NCI-H82 treated with DMSO at 0.1 percent for 48 hours (cell line): ENCODE measurements at regions not wholly inside any gene's neighbourhood (a gene's known extent, or its start where the extent isn't known, plus 50 kb on each side); places are given as distances from the start of the nearest gene placed in this dataset.

Source experiments
- DNase-seq: peaks from one replicate; lab custom pipeline; 2025; ENCODE audit not compliant: unreplicated experiment; lab: John Stamatoyannopoulos, UW

DNA sequence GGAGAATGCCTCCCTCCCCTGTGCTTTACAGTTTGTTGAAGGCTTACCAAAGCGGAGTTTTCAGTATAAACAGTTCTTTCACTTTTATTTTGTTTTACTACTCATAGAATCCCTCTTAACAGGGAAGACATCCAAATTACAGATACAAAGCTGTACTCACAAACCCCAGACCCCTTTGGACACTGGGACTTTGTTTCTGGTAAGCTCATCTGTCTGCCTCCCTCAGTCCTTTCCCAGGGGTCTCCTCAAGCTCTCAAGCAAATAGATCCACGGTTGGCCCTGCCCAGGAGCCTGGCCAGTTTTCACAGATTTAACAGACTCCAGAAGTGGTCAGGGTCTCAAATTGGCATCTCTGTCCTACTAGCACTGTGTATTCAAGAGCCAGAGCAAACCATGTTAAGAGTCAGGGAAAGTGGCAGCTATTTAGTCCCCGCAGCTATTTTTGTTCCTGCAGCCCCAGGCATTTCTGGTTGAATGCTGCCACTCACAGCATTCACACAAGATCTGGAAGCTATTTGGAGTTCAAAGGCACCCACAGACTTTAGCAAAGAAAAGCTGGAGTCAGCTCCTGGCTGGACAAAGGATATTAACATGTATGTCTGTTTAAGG lies 54.2 kb downstream of the TMEM100 start:
- no peak for DNase-seq

DNA sequence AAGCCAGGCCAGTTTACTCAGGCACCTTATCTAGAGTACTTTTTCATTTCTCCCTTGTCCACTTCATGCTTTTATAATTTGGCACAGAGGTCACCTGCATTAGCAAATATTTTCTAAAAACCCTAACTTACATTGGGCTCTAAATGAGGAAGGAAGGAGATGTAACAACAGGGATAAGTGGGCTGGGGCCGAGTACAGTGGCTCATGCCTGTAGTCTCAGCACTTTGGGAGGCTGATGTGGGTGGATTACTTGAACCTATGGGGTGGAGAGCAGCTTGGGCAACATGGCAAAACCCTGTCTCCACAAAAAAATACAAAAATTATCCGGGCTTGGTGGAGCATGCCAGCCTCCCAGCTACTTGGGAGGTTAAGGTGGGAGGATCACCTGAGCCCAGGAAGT lies 55.9 kb downstream of the TMEM100 start:
- no peak for DNase-seq

GRCh38 chr17:55664287-55664686 lies 58.4 kb downstream of the TMEM100 start:
- no peak for DNase-seq

- no peak for DNase-seq
These were observed 59.3 kb downstream of the TMEM100 start for GRCh38 chr17:55663400-55663799.

DNA sequence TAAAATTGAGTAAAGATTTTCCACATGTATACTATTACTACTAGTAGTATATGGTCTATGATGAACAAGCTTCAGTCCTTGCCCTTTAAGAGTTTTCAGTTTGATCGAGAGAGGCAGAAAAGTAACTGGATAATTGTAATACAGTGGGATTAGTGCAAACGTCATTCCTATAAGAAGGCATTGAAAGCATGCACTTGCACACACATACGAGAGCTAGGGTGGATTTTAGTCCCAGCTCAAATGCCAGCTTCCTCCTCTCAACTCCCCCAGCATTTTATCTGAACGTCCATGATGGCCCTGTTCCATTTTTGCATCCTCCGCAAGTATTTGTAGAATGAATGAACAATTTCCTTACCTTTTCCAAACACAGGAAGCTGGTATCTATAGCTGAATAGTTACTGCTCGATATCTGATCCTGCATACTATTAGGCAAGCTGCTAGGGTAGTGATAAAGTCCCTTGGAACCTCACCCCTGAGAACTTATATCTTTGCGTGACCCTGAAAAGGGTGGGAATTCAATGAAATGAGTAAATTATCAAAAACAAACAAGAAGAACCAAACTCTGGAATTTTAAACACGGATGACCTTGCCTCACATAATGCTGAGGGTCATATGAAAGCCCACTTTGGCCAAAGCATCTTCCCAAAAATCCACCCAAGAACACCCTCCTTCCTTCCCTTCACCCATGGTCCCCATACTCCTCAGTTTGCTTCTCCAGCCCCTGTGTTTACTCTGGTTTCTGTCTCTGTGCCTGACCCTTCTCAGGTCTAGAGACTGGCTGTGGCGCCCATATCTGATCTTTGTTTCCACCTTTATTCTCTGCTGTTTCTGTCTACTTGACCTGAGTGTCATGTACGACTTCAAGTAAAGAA lies 60.5 kb downstream of the TMEM100 start:
- DNase-seq, result no peak

DNA sequence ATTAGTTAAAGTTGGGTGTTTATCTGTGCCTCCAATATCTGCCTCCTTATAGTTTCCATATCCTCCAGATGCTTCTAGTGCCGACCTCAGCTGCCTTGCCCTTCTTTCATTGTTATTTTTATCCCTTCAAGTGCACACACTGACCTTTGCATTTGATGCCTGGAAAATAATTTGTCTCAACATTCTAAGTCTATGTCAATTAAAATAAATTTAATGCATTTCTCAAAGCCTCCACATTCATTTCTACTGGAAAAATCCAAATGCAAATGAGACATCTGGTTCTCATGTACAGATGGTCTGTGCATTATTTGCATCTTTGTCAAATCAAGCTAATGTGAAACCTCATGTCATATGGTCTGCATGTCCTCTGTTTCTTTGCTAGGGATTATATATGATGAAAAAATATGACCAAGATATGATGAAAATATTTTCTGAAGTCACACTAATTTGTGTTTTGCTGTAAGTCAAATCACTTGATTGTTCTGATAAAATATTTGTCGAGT lies 61.4 kb downstream of the TMEM100 start:
- DNase-seq, result no peak

DNA sequence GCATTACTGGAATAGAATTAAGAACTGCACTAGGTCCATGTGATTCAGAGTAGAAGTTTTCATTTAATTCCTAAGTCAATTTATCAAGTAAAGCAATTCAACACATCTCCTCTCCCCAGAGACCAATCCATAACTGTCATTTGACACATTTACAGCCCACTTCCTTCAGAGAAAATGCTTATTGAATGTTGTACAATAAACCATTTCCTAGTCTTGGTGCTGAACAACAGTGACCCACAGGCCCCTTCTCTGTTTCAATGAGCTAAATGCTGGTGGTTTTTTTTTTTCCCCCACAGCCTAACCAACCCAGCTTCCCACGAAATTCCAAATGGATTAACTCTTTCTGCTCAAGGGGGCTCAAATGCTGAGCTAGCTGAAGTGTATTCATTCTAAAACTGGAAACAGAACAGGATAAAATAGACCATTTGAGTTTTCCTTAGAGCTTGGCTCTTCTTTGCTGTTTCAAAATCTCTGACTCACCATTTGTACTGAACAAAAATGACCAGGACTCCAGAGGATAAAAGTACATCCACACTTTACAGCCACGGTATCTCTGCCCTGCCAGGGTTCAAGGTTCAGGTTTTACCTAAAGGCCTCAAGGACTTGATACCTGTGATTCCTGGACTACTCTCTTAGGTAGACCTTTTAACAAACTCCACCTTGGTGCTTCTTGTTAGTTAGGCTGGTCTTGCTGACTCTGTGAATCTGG lies 62.3 kb downstream of the TMEM100 start:
- no peak for DNase-seq

- no peak for DNase-seq
These were observed 63.0 kb downstream of the TMEM100 start for GRCh38 chr17:55659661-55660060.

DNA sequence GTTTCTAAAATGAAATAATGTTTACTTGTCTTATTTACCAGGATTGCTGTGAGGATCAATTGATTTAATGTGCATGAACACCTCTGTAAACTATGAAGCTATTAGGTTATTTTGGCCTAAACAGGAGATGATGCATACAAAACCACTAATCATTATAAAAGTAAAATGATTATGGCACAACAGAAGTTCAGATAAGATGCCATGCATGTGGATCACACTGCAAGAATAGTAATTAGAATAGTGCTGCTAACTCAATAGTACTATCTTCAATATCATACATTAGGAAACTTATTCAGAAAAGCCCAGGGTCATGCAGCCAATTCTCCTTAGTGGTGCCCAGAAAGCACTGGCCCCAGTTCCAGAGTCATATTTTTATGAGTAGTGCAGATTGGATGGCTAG lies 66.9 kb downstream of the TMEM100 start:
- no peak for DNase-seq

- DNase-seq, result no peak
These were observed 67.8 kb downstream of the TMEM100 start for GRCh38 chr17:55654821-55655220.

DNA sequence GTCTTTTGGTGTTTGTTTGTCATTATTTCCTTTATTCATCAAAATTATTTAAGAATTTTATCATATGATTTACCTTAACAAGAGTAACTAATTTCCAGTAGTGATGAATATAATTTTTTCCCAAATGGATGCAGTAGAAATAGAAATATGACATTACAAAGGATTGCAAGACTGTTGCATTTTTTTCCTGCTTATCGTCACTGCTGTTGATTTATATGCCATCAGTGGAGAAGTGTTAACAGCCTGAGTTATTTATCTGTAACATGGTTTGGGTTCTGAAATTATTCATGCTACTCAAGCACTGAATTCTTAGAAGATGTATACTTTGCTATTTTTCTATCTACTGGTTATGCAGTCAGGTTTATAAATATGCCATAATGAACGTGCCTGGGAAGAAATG lies 68.6 kb downstream of the TMEM100 start:
- no peak for DNase-seq

GRCh38 chr17:55652825-55653224 lies 69.8 kb downstream of the TMEM100 start:
- no peak for DNase-seq

DNA sequence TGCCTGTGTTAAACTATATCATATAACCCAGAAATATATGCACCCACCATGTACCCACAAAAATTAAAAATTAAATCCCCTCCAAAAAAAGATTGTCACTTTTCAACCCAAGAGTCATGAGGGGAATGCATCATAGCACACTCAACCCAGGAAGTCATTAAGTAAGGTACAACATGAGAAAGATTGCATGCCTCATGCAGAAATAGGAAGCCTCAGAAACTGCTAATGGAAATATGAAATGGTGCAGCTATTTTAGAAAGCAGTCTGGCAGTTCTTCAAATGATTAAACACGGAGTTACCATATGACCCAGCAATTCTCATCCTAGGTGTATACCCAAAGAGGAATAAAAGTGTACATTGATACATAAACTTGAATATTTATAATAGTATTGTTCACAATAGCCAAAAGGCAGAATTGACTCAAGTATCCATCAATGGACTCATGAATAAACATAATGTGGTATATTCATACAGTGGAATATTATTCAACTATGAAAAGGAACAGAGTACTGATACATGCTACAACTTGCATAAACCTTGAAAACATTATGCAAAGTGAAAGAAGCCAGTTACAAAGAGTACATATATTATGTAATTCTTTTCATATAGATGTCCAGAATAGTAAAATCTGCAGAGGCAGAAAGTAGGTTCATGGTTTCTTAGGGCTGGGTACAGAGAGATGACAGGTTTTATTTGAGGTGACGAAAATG lies 70.4 kb downstream of the TMEM100 start:
- no peak for DNase-seq

GRCh38 chr17:55649957-55650597 lies 72.6 kb downstream of the TMEM100 start:
- no peak for DNase-seq

DNA sequence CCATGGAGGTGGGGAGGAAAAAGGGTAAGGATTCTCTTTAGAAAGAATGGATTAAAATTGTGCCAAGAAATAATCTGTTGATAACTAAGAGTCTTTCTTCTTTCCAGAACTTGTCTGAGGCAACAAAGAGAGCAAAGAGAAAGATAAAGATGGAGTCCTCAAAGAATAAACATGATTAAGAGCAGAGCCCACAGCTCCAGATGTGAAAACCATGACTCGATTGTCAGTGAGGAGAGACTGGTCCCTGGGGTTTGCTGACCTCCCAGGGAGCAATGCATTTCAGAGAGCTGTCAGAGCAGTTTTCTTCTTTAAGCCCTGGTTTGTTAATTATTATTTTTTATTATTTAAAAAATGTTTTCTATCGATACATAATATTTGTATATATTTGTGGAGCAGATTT lies 74.6 kb downstream of the TMEM100 start:
- DNase-seq, result no peak

DNA sequence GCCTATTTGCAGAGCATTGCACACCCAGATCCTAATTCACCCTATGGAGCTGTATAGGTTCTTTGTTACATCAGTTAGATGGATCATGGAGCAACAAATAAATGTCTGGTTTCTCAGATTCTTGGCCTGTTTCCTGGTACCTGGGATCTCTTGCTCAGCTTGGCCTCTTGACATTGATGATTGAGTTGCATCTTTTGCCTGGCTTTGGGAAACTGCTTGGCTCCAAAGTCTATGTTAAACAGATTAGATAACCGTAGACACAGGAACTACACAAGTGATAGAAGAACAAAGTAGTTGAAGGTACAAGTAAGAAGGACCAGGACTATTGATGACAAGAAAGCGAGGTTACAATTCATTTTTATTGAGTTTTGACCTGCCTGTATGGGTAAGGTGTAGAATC lies 77.3 kb downstream of the TMEM100 start:
- DNase-seq, result no peak

- DNase-seq, result no peak
These were observed 78.3 kb downstream of the TMEM100 start for GRCh38 chr17:55644346-55644745.

- DNase-seq, result no peak
These were observed 79.9 kb downstream of the TMEM100 start for GRCh38 chr17:55642741-55643140.

DNA sequence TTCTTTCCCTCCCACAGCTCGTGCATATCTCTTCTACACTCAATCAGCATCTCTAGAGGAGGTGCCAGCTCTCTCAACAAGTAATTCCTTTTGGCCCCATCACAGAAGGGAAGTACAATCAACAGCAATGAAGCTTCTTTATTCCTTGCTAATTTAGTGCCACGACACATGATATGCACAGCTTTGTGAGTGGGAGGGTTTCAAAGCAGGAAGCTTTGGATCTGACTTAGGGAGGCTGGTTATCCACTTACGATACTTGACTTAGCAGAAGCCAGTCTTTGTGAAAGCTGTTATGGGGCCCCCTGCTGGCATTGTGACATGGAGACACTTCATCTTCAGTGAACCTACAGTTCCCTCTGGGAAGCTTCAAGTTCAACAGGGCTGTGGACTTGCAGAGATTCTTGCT lies 81.0 kb downstream of the TMEM100 start:
- peak; percentile 35 for DNase-seq

DNA sequence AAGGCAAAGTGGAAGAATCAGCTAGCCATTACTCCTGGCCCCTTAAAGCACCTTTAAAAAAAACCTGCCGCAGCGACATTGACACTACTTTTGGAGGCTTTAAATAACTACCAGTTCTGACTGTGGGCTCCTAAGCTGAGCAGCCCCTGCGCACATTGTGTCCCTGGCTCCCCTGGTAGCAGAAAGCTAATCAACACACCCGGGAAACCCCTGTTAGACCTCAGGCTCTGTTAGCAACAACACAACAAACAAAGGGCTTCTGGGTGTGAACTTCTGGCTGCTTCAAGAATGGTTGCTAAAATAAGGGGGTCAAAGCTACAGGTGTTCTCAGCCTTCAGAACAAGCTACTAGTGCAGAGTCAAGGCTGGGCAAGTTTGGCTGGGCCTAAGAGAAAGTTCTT lies 83.6 kb downstream of the TMEM100 start:
- no peak for DNase-seq
